Activated T-cell treated with anti-CD3 and anti-CD28 coated beads, Interleukin-2, amount 50 U/mL, for 24 hours (primary cell): ENCODE measurements at regions not wholly inside any gene's neighbourhood (a gene's known extent, or its start where the extent isn't known, plus 50 kb on each side); places are given as distances from the start of the nearest gene placed in this dataset.
"Not testable (repeated sequence)": the region's sequence is repeated elsewhere in the genome, so short reads cannot be mapped to it uniquely, and the experiment has no call there.

ENCODE experiments used
- DNase-seq: peaks from one replicate; pipeline ENCODE4 v3.0.0-alpha.2; 2020
- H3K27ac Mint-ChIP-seq: 2 replicates; pipeline ENCODE4 v1.8.0; 2020; ENCODE audit warnings: mild to moderate bottlenecking, mixed read lengths
- H3K27me3 Mint-ChIP-seq: 2 replicates; pipeline ENCODE4 v1.8.0; 2020; ENCODE audit warnings: mixed read lengths
- H3K36me3 Mint-ChIP-seq: 2 replicates; pipeline ENCODE4 v1.8.0; 2020; ENCODE audit warnings: low read depth, mixed read lengths
- H3K4me1 Mint-ChIP-seq: 2 replicates; pipeline ENCODE4 v1.8.0; 2020; ENCODE audit warnings: low read depth, mixed read lengths
- H3K4me3 Mint-ChIP-seq: 2 replicates; pipeline ENCODE4 v1.8.0; 2020; ENCODE audit warnings: mild to moderate bottlenecking, moderate library complexity, mixed read lengths
- H3K9me3 Mint-ChIP-seq: 2 replicates; pipeline ENCODE4 v1.8.0; 2020; ENCODE audit warnings: mixed read lengths

GRCh38 chrX:1749499-1749898, 134.6 kb downstream of the ASMT start:
- Mint-ChIP-seq H3K9me3 (peaks cover 27% of the 10 kb centered on the region), H3K27me3 (no peaks in the 10 kb centered on the region), H3K4me1 (no peaks in the 10 kb centered on the region), H3K27ac (no peak overlapping the region), H3K4me3 (no peak overlapping the region), H3K36me3 (peaks cover 40% of the 10 kb centered on the region)
- no peak for DNase-seq

GRCh38 chrX:1750267-1750666, 135.4 kb downstream of the ASMT start:
- Mint-ChIP-seq H3K27ac (no peak overlapping the region), H3K4me1 (no peaks in the 10 kb centered on the region), H3K4me3 (no peak overlapping the region), H3K27me3 (no peaks in the 10 kb centered on the region), H3K9me3 (peaks cover 25% of the 10 kb centered on the region), H3K36me3 (peaks cover 32% of the 10 kb centered on the region)
- no peak for DNase-seq

GRCh38 chrX:1751781-1752180, 136.9 kb downstream of the ASMT start:
- Mint-ChIP-seq H3K4me3 (no peak overlapping the region), H3K9me3 (peaks cover 33% of the 10 kb centered on the region), H3K36me3 (peaks cover 27% of the 10 kb centered on the region), H3K4me1 (no peaks in the 10 kb centered on the region), H3K27ac (no peak overlapping the region), H3K27me3 (no peaks in the 10 kb centered on the region)
- DNase-seq: no peak

GRCh38 chrX:1752799-1753198, 137.9 kb downstream of the ASMT start:
- H3K4me1 Mint-ChIP-seq, H3K27ac Mint-ChIP-seq, DNase-seq, H3K27me3 Mint-ChIP-seq, H3K4me3 Mint-ChIP-seq: not testable (repeated sequence)
- peaks cover 26% of the 10 kb centered on the region for H3K36me3 Mint-ChIP-seq
- peaks cover 39% of the 10 kb centered on the region for H3K9me3 Mint-ChIP-seq

GRCh38 chrX:1754077-1754476, 139.2 kb downstream of the ASMT start:
- Mint-ChIP-seq H3K4me1 (no peaks in the 10 kb centered on the region), H3K36me3 (peaks cover 26% of the 10 kb centered on the region), H3K27me3 (no peaks in the 10 kb centered on the region), H3K27ac (no peak overlapping the region), H3K9me3 (peaks cover 39% of the 10 kb centered on the region), H3K4me3 (no peak overlapping the region)
- no peak for DNase-seq

GRCh38 chrX:1763294-1763693, 148.4 kb downstream of the ASMT start:
- Mint-ChIP-seq H3K9me3 (peaks cover 13% of the 10 kb centered on the region), H3K4me3 (no peak overlapping the region), H3K36me3 (peaks cover 25% of the 10 kb centered on the region), H3K27ac (peak overlapping the region; percentile 69), H3K27me3 (no peaks in the 10 kb centered on the region), H3K4me1 (peaks cover 7% of the 10 kb centered on the region)
- no peak for DNase-seq

- DNase-seq, H3K27me3 Mint-ChIP-seq, H3K4me3 Mint-ChIP-seq, H3K4me1 Mint-ChIP-seq: not testable (repeated sequence)
- peaks cover 16% of the 10 kb centered on the region for H3K9me3 Mint-ChIP-seq
- H3K36me3 Mint-ChIP-seq: peaks cover 20% of the 10 kb centered on the region
- peak overlapping the region; percentile 84 for H3K27ac Mint-ChIP-seq
Measured at GRCh38 chrX:1764883-1765364, 150.1 kb downstream of the ASMT start.

GRCh38 chrX:1767026-1767425, 152.2 kb downstream of the ASMT start:
- peaks cover 14% of the 10 kb centered on the region for H3K36me3 Mint-ChIP-seq
- H3K27ac Mint-ChIP-seq: no peak overlapping the region
- H3K9me3 Mint-ChIP-seq: peaks cover 31% of the 10 kb centered on the region
- no peak for DNase-seq
- H3K4me3 Mint-ChIP-seq: no peak overlapping the region
- no peaks in the 10 kb centered on the region for H3K27me3 Mint-ChIP-seq
- H3K4me1 Mint-ChIP-seq: peaks cover 7% of the 10 kb centered on the region

- Mint-ChIP-seq H3K9me3 (peaks cover 4% of the 10 kb centered on the region), H3K4me1 (no peaks in the 10 kb centered on the region), H3K4me3 (no peak overlapping the region), H3K27me3 (peaks cover 3% of the 10 kb centered on the region), H3K27ac (no peak overlapping the region), H3K36me3 (no peaks in the 10 kb centered on the region)
- no peak for DNase-seq
Measured at GRCh38 chrX:1778817-1779216, 164.0 kb downstream of the ASMT start.

- no peak for DNase-seq
- Mint-ChIP-seq H3K27me3 (peaks cover 3% of the 10 kb centered on the region), H3K4me1 (no peaks in the 10 kb centered on the region), H3K4me3 (no peak overlapping the region), H3K27ac (no peak overlapping the region), H3K9me3 (peaks cover 6% of the 10 kb centered on the region), H3K36me3 (no peaks in the 10 kb centered on the region)
Measured at GRCh38 chrX:1779626-1780025, 164.8 kb downstream of the ASMT start.

- Mint-ChIP-seq H3K36me3 (no peaks in the 10 kb centered on the region), H3K27me3 (peaks cover 3% of the 10 kb centered on the region), H3K4me1 (no peaks in the 10 kb centered on the region), H3K9me3 (peaks cover 18% of the 10 kb centered on the region), H3K27ac (no peak overlapping the region), H3K4me3 (no peak overlapping the region)
- no peak for DNase-seq
Measured at GRCh38 chrX:1781766-1782165, 166.9 kb downstream of the ASMT start.

GRCh38 chrX:1784773-1785172, 169.9 kb downstream of the ASMT start:
- Mint-ChIP-seq H3K4me3 (no peak overlapping the region), H3K9me3 (peaks cover 18% of the 10 kb centered on the region), H3K4me1 (no peaks in the 10 kb centered on the region), H3K27me3 (peaks cover 3% of the 10 kb centered on the region), H3K27ac (no peak overlapping the region), H3K36me3 (no peaks in the 10 kb centered on the region)
- no peak for DNase-seq

GRCh38 chrX:1788300-1788911, 173.5 kb downstream of the ASMT start:
- H3K4me3 Mint-ChIP-seq: no peak overlapping the region
- no peak for DNase-seq
- peaks cover 18% of the 10 kb centered on the region for H3K9me3 Mint-ChIP-seq
- no peak overlapping the region for H3K27ac Mint-ChIP-seq
- H3K4me1 Mint-ChIP-seq: no peaks in the 10 kb centered on the region
- H3K36me3 Mint-ChIP-seq: no peaks in the 10 kb centered on the region
- no peaks in the 10 kb centered on the region for H3K27me3 Mint-ChIP-seq

- no peaks in the 10 kb centered on the region for H3K27me3 Mint-ChIP-seq
- no peak overlapping the region for H3K27ac Mint-ChIP-seq
Measured at GRCh38 chrX:1792636-1793035, 177.8 kb downstream of the ASMT start.

GRCh38 chrX:1794586-1794985, 179.7 kb downstream of the ASMT start:
- H3K36me3 Mint-ChIP-seq: no peaks in the 10 kb centered on the region
- no peaks in the 10 kb centered on the region for H3K9me3 Mint-ChIP-seq
- H3K27ac Mint-ChIP-seq: no peak overlapping the region
- no peaks in the 10 kb centered on the region for H3K27me3 Mint-ChIP-seq
- H3K4me1 Mint-ChIP-seq: no peaks in the 10 kb centered on the region
- DNase-seq: no peak
- H3K4me3 Mint-ChIP-seq: no peak overlapping the region

More at GRCh38 chrX:1792636-1793035, 177.8 kb downstream of the ASMT start:
- Mint-ChIP-seq H3K4me3 (no peak overlapping the region), H3K36me3 (no peaks in the 10 kb centered on the region), H3K4me1 (no peaks in the 10 kb centered on the region), H3K9me3 (no peaks in the 10 kb centered on the region)
- no peak for DNase-seq

- no peak for DNase-seq
- H3K36me3 Mint-ChIP-seq: no peaks in the 10 kb centered on the region
- H3K9me3 Mint-ChIP-seq: no peaks in the 10 kb centered on the region
- peaks cover 14% of the 10 kb centered on the region for H3K27me3 Mint-ChIP-seq
- no peaks in the 10 kb centered on the region for H3K4me1 Mint-ChIP-seq
- H3K4me3 Mint-ChIP-seq: no peak overlapping the region
- H3K27ac Mint-ChIP-seq: no peak overlapping the region
Measured at GRCh38 chrX:1802912-1803311, 188.1 kb downstream of the ASMT start.
